ENCODE measurements at regions not wholly inside any gene's neighbourhood (a gene's known extent, or its start where the extent isn't known, plus 50 kb on each side); places are given as distances from the start of the nearest gene placed in this dataset.

GRCh38 chrX:63993936-63994335 is 208.9 kb upstream of the ARHGEF9 start:
- H3K27me3 ChIP-seq = no peaks in the 10 kb centered on the region
- WGBS, 2 donors = 65 to 79% methylated on average over 4 of the region's 4 CpGs
- TF ChIP-seq CTCF (IDR thresholded peaks at IDR 0.05) = no peak
- FAIRE-seq (no peak), DNase-seq (no peak), ATAC-seq (no peak)
- no peak overlapping the region for H3K27ac ChIP-seq
- H3K36me3 ChIP-seq = no peaks in the 10 kb centered on the region
- H3K4me1 ChIP-seq = no peaks in the 10 kb centered on the region
- intact Hi-C loops (cut with DNase I) = no loop called here
- no peaks in the 10 kb centered on the region for H3K9me3 ChIP-seq
- H3K4me3 ChIP-seq = no peak overlapping the region

DNA sequence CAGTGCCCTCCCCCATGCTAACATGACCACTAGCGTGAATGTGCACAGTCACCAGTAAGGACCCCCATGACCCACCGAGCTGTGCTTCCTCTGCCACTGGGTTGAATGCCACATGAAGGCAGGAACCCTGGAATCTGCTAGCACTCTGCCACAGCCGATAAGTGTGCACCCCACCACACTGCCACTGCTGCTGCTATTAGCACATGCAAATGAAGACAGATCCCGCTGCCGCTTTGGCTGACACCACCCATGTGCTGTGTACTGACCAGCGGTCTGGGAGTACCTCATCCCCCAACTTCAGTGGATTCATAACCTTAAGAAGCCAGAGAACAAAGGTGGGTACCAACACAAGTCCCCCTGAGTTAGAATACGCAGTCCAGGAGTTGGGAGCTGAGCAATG is 200.9 kb upstream of the ARHGEF9 start:
- Histone ChIP-seq H3K27ac (no peak overlapping the region), H3K36me3 (no peaks in the 10 kb centered on the region), H3K4me1 (no peaks in the 10 kb centered on the region), H3K27me3 (no peaks in the 10 kb centered on the region), H3K9me3 (no peaks in the 10 kb centered on the region), H3K4me3 (no peak overlapping the region)
- FAIRE-seq (no peak), ATAC-seq (no peak), DNase-seq (no peak)
- intact Hi-C loops (cut with DNase I) = no loop called here
- WGBS, 2 donors = 65 to 71% methylated on average over 7 of the region's 7 CpGs
- no peak for TF ChIP-seq CTCF (IDR thresholded peaks at IDR 0.05)

DNA sequence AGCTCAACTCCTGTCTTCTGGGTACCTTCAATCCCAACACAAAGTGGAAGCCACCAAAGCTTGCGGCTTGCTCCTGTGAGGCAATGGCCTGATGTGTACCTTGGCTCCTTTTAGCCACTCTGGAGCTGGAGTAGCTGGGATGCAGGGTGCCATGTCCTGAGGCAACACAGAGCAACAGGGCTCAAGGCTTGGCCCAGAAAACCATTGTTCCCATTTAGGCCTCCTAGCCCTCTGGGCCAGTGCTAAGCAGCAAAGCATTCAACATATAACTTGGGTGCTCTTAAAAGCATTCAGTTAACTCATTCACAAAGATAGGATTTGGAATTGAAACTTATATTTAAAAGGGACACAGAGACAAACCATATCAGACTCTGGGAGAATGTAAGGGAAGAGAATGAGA is 194.5 kb upstream of the ARHGEF9 start:
- WGBS, 2 donors = 95 to 100% methylated on average over 1 of the region's 1 CpG
- Histone ChIP-seq H3K27ac (no peak overlapping the region), H3K4me1 (no peaks in the 10 kb centered on the region), H3K4me3 (no peak overlapping the region), H3K27me3 (peaks cover 0 to 5% (median 0%) of the 10 kb centered on the region in 4 donors), H3K36me3 (no peaks in the 10 kb centered on the region), H3K9me3 (no peaks in the 10 kb centered on the region)
- ATAC-seq (no peak), DNase-seq (no peak), FAIRE-seq (no peak)
- intact Hi-C loops (cut with DNase I) = no loop called here
- no peak for TF ChIP-seq CTCF (IDR thresholded peaks at IDR 0.05)

DNA sequence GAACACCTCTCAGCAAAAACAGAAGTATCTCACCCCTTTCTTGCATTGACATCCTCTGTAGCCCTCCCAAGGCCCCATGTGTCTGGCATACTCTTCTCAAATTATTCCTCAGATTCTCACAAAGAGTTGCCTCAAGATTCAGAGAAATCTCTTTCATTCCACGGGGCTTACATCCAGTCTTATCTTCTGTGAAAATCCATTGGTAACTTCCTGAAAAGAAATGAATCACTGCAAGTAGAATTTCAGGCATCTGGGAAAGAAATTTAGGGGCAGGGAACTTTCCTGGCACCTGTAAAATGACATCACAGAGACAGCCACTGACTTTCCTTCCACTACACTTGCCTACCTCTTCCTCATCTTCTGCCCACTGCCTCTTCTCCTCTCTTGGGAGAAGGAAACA is 182.5 kb upstream of the ARHGEF9 start:
- TF ChIP-seq CTCF (IDR thresholded peaks at IDR 0.05) = no peak
- Histone ChIP-seq H3K4me1 (no peaks in the 10 kb centered on the region), H3K4me3 (no peak overlapping the region), H3K36me3 (no peaks in the 10 kb centered on the region), H3K27ac (no peak overlapping the region), H3K9me3 (no peaks in the 10 kb centered on the region), H3K27me3 (no peaks in the 10 kb centered on the region)
- DNase-seq (no peak), FAIRE-seq (no peak), ATAC-seq (no peak)
- intact Hi-C loops (cut with DNase I) = no loop called here
- 39 to 59% methylated on average over 1 of the region's 1 CpG for WGBS, 2 donors

DNA sequence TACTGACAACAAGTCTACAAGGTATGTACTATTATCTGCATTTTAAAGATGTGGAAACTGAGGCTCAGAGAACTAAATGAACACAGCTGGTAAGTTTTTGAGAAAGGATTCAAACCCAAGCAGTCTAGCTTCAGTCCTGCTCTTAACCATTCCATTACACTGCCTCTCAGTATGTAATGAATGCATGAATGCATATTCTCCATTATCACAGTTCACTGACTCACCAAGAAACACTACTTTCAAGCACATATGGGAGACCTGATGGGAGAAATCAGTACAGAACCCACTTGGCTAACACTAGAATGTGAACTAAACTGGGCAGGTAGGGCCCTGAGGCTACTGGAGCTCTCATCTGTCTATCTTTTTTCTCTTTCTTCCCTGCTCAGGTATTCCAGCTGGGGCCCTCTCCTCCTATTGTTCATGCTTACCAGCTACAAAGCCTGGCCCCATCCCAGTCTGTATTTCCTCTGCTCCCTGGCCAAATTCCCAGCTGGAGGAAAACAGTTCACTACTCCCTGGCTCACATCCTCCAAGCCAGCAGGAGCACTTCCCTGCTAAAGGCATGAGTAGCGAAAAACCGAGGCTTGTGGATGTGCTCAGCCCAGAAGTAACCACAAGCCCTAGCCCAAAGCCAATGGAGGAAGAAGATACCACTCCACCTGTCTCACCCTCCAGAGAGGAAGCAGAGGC is 178.2 kb upstream of the ARHGEF9 start:
- Histone ChIP-seq H3K36me3 (no peaks in the 10 kb centered on the region), H3K4me3 (no peak overlapping the region), H3K27me3 (no peaks in the 10 kb centered on the region), H3K9me3 (no peaks in the 10 kb centered on the region), H3K4me1 (no peaks in the 10 kb centered on the region), H3K27ac (no peak overlapping the region)
- 56 to 67% methylated on average over 2 of the region's 2 CpGs for WGBS, 2 donors
- no peak for DNase-seq
- FAIRE-seq = no peak
- intact Hi-C loops (cut with DNase I) = no loop called here
- peak in 1 of 4 donors; percentile 20 for ATAC-seq
- no peak for TF ChIP-seq CTCF (IDR thresholded peaks at IDR 0.05)

Measured in pancreas (tissue), 10 donors.